B cell (primary cell): ENCODE measurements at regions not wholly inside any gene's neighbourhood (a gene's known extent, or its start where the extent isn't known, plus 50 kb on each side); places are given as distances from the start of the nearest gene placed in this dataset.
"Not testable (repeated sequence)": the region's sequence is repeated elsewhere in the genome, so short reads cannot be mapped to it uniquely, and the experiment has no call there.

ENCODE experiments used
- ATAC-seq: fragments of 200-7000 bp; cut with Tn5 transposase; one replicate; pipeline ENCODE4 v1.10.0; 2021; ENCODE audit warnings: low read depth, mild to moderate bottlenecking, moderate number of reproducible peaks, moderate library complexity
- CTCF ChIA-PET: fragments of 350-600 bp; sonication (Branson Sonifier 250); formaldehyde crosslinking; loops from one replicate; lab custom pipeline; 2021; ENCODE audit warnings: antibody characterized with exemption, inconsistent platforms; lab: Charles Lee
- POLR2A ChIA-PET: fragments of 350-600 bp; sonication (Branson Sonifier 250); formaldehyde crosslinking; loops from one replicate; lab custom pipeline; 2021; ENCODE audit warnings: antibody characterized with exemption; lab: Charles Lee
- DNase-seq: peaks from one replicate; pipeline ENCODE4 v3.0.0; 2013
- H2AFZ ChIP-seq: 2 replicates; pipeline ENCODE4 v1.6.1; 2012; ENCODE audit warnings: mild to moderate bottlenecking, low read depth, low read length; ENCODE audit not compliant: insufficient read depth, poor library complexity, severe bottlenecking
- H3K27ac ChIP-seq, 2 donors: 1 replicate in 1 of 2; 2 replicates in 1 of 2; pipeline ENCODE4 v1.5.1; 2012 to 2013; ENCODE audit warnings: low read length in 2 of 2, mild to moderate bottlenecking in 2 of 2, moderate library complexity in 1 of 2
- H3K27me3 ChIP-seq, 4 experiments: fragments of 200-600 bp in 1 of 4; sonication (generic) in 1 of 4; replicated peaks in 1 of 4; 1 replicate in 2 of 4; 2 replicates in 2 of 4; pipeline versions ENCODE4 v1.6.1 to v1.7.0; 2013 to 2016; ENCODE audit warnings: low read length in 3 of 4, mild to moderate bottlenecking in 2 of 4, mixed read lengths in 1 of 4, moderate library complexity in 1 of 4; ENCODE audit not compliant: insufficient read depth in 4 of 4, control insufficient read depth in 3 of 4; ENCODE audit errors: control extremely low read depth in 1 of 4
- H3K36me3 ChIP-seq, 2 experiments: replicated peaks in 1 of 2; 1 replicate in 1 of 2; 2 replicates in 1 of 2; pipeline versions ENCODE4 v1.6.1 to v1.7.1; 2013; ENCODE audit warnings: low read length in 1 of 2; ENCODE audit not compliant: insufficient read depth in 2 of 2, control insufficient read depth in 1 of 2; ENCODE audit errors: control extremely low read depth in 1 of 2, extremely low read depth in 1 of 2
- H3K4me1 ChIP-seq, 2 donors: fragments of 200-600 bp in 1 of 2; sonication (generic) in 1 of 2; 1 replicate in 1 of 2; 2 replicates in 1 of 2; pipeline versions ENCODE4 v1.5.1 to v1.6.1; 2013 to 2017; ENCODE audit warnings: low read length in 2 of 2; ENCODE audit not compliant: control insufficient read depth in 2 of 2, insufficient read depth in 2 of 2
- H3K4me2 ChIP-seq: replicated peaks from 2 replicates; pipeline ENCODE3; 2012; ENCODE audit warnings: mild to moderate bottlenecking, low read depth, low read length; ENCODE audit not compliant: poor library complexity, severe bottlenecking
- H3K4me3 ChIP-seq, 5 experiments: fragments of 200-600 bp in 1 of 5; sonication (generic) in 1 of 5; 1 replicate in 3 of 5; 2 replicates in 2 of 5; pipeline versions ENCODE4 v1.5.1 to v1.7.0; 2011 to 2016; ENCODE audit warnings: low read length in 4 of 5, mild to moderate bottlenecking in 4 of 5, low read depth in 2 of 5, control low read depth in 1 of 5, moderate library complexity in 1 of 5; ENCODE audit not compliant: insufficient read depth in 1 of 5; ENCODE audit errors: control extremely low read depth in 1 of 5, extremely low read depth in 1 of 5
- H3K79me2 ChIP-seq: fragments of 200-600 bp; sonication (generic); one replicate; pipeline ENCODE4 v1.6.0; 2016; ENCODE audit warnings: low read length; ENCODE audit not compliant: control insufficient read depth, insufficient read depth
- H3K9ac ChIP-seq: fragments of 200-600 bp; sonication (generic); 2 replicates; pipeline ENCODE4 v1.6.1; 2017; ENCODE audit warnings: mild to moderate bottlenecking, low read length, moderate library complexity
- H3K9me3 ChIP-seq, 3 donors: one replicate each; pipeline versions ENCODE4 v1.6.1 to v1.7.1; 2013; ENCODE audit warnings: low read length in 2 of 3; ENCODE audit not compliant: control insufficient read depth in 2 of 3, insufficient read depth in 1 of 3; ENCODE audit errors: control extremely low read depth in 1 of 3
- H4K20me1 ChIP-seq: 2 replicates; pipeline ENCODE4 v1.6.0; 2012; ENCODE audit warnings: mild to moderate bottlenecking, low read length; ENCODE audit not compliant: insufficient read depth, control insufficient read depth, poor library complexity, severe bottlenecking
- H3K27ac Mint-ChIP-seq: one replicate; pipeline ENCODE4 v1.8.0; 2021; ENCODE audit warnings: mixed read lengths
- H3K27me3 Mint-ChIP-seq: one replicate; pipeline ENCODE4 v1.8.0; 2021; ENCODE audit warnings: mixed read lengths
- H3K4me1 Mint-ChIP-seq: one replicate; pipeline ENCODE4 v1.8.0; 2021; ENCODE audit warnings: mixed read lengths
- H3K4me3 Mint-ChIP-seq: one replicate; pipeline ENCODE4 v1.8.0; 2021; ENCODE audit warnings: mixed read lengths
- H3K9me3 Mint-ChIP-seq: one replicate; pipeline ENCODE4 v1.8.0; 2022; ENCODE audit warnings: mixed read lengths; ENCODE audit not compliant: insufficient read depth
- EZH2 ChIP-seq: IDR thresholded peaks from 2 replicates; pipeline ENCODE4 v1.6.1; 2012; ENCODE audit warnings: borderline replicate concordance, low read depth, mild to moderate bottlenecking, moderate library complexity, low read length; ENCODE audit not compliant: insufficient read depth, poor library complexity, severe bottlenecking
- WGBS: methylation state at CpG from one replicate; pipeline ENCODE4 v1.1.5; 2013; ENCODE audit warnings: missing lambda C conversion rate; ENCODE audit not compliant: insufficient coverage; 5-methylcytosine and 5-hydroxymethylcytosine counted together
- intact Hi-C: fragments of 100-400 bp; cut with micrococcal nuclease; formaldehyde crosslinking; loops from one replicate; pipeline ENCODE4 v1.10.0; 2022
- TF ChIP-seq, protein P1 (sequence below): fragments of 200-600 bp; IDR thresholded peaks from one replicate; pipeline ENCODE4 v1.8.0; 2022; ENCODE audit warnings: antibody characterized with exemption, mild to moderate bottlenecking

DNA sequence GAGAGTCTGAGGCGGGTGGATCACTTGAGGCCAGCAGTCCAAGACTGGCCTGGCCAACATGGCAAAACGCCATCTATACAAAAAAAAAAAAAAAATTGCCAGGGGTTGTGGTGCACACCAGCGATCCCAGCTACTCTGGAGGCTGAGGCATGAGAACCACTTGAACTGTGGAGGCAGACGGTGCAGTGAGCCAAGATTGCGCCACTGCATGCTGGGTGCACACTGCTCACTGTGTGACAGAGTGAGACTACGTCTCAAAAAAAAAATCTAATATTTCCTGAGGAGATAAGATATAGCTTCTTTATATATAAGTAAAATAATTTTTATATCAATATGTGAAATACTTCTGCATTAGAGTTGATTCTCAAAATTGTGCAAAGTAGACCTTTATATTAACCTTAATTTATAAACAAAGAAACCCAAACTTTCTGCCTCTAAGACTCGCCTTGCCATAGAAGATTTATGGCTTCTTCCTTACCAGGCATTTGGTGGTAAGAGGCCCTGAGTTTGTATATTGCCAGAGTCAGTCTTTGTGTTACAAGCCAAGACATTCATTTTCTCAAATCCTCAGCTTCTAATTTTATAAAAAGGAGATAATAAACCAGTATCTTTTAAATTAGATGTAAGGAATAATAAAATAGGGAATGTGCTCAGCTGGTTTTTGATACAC is 1226.7 kb downstream of the FLRT2 start:
- H3K9me3 Mint-ChIP-seq: peaks cover 11% of the 10 kb centered on the region
- CTCF ChIA-PET: no interaction called here
- no peak overlapping the region for H3K4me3 ChIP-seq

GRCh38 chr14:86750488-86750887 is 1220.5 kb downstream of the FLRT2 start:
- H4K20me1 ChIP-seq, ATAC-seq, H2AFZ ChIP-seq, H3K27me3 ChIP-seq, H3K27ac Mint-ChIP-seq, POLR2A ChIA-PET, H3K4me3 Mint-ChIP-seq, H3K9ac ChIP-seq, H3K79me2 ChIP-seq, intact Hi-C loops, DNase-seq, CTCF ChIA-PET, H3K27me3 Mint-ChIP-seq, H3K4me1 ChIP-seq, H3K4me1 Mint-ChIP-seq, H3K4me3 ChIP-seq, H3K36me3 ChIP-seq, H3K27ac ChIP-seq, H3K4me2 ChIP-seq: not testable (repeated sequence)
- peaks cover 14% of the 10 kb centered on the region for H3K9me3 Mint-ChIP-seq
- WGBS: 87% methylated on average over 4 of the region's 4 CpGs
- peaks cover 2 to 16% (median 2%) of the 10 kb centered on the region in 3 donors for H3K9me3 ChIP-seq

More for the DNA sequence above, 1226.7 kb downstream of the FLRT2 start:
- H3K4me1 Mint-ChIP-seq: no peaks in the 10 kb centered on the region
- H3K4me2 ChIP-seq: no peak overlapping the region
- H3K9ac ChIP-seq: no peak overlapping the region
- H3K27me3 ChIP-seq: no peaks in the 10 kb centered on the region
- H3K27me3 Mint-ChIP-seq: no peaks in the 10 kb centered on the region
- H3K9me3 ChIP-seq: peaks cover 2 to 12% (median 2%) of the 10 kb centered on the region in 3 donors
- intact Hi-C loops: no loop called here
- no peak overlapping the region for H3K4me3 Mint-ChIP-seq
- 50% methylated on average over 2 of the region's 7 CpGs for WGBS
- no peaks in the 10 kb centered on the region for H4K20me1 ChIP-seq
- H3K36me3 ChIP-seq: no peaks in the 10 kb centered on the region
- no peak overlapping the region for H2AFZ ChIP-seq
- no peak overlapping the region for H3K27ac Mint-ChIP-seq
- H3K79me2 ChIP-seq: no peaks in the 10 kb centered on the region
- TF ChIP-seq EZH2: no peak
- TF ChIP-seq, protein P1, sequence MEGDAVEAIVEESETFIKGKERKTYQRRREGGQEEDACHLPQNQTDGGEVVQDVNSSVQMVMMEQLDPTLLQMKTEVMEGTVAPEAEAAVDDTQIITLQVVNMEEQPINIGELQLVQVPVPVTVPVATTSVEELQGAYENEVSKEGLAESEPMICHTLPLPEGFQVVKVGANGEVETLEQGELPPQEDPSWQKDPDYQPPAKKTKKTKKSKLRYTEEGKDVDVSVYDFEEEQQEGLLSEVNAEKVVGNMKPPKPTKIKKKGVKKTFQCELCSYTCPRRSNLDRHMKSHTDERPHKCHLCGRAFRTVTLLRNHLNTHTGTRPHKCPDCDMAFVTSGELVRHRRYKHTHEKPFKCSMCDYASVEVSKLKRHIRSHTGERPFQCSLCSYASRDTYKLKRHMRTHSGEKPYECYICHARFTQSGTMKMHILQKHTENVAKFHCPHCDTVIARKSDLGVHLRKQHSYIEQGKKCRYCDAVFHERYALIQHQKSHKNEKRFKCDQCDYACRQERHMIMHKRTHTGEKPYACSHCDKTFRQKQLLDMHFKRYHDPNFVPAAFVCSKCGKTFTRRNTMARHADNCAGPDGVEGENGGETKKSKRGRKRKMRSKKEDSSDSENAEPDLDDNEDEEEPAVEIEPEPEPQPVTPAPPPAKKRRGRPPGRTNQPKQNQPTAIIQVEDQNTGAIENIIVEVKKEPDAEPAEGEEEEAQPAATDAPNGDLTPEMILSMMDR: no peak
- no peak overlapping the region for H3K27ac ChIP-seq
- no peaks in the 10 kb centered on the region for H3K4me1 ChIP-seq
- POLR2A ChIA-PET: no interaction called here
- DNase-seq (no peak), ATAC-seq (no peak)
